SJCRH30 (cell line): ENCODE measurements at regions not wholly inside any gene's neighbourhood (a gene's known extent, or its start where the extent isn't known, plus 50 kb on each side); places are given as distances from the start of the nearest gene placed in this dataset.

Source experiments
- DNase-seq, 2 experiments: peaks; one replicate each; pipeline ENCODE4 v3.0.0-alpha.2; 2015 to 2020
- H3K27ac ChIP-seq: fragments of 250-450 bp; sonication (Bioruptor Pico); 2 replicates; pipeline ENCODE4 v1.5.1; 2020; ENCODE audit warnings: mild to moderate bottlenecking, moderate library complexity
- H3K27me3 ChIP-seq: fragments of 250-450 bp; sonication (Bioruptor Pico); 2 replicates; pipeline ENCODE4 v1.5.1; 2020; ENCODE audit warnings: mild to moderate bottlenecking, moderate library complexity
- H3K36me3 ChIP-seq: fragments of 250-450 bp; sonication (Bioruptor Pico); 2 replicates; pipeline ENCODE4 v1.5.1; 2020; ENCODE audit warnings: mild to moderate bottlenecking, moderate library complexity
- H3K4me1 ChIP-seq: fragments of 250-450 bp; sonication (Bioruptor Pico); 2 replicates; pipeline ENCODE4 v1.5.1; 2020; ENCODE audit warnings: mild to moderate bottlenecking, moderate library complexity
- H3K4me3 ChIP-seq: fragments of 250-450 bp; sonication (Bioruptor Pico); 2 replicates; pipeline ENCODE4 v1.5.1; 2020; ENCODE audit warnings: mild to moderate bottlenecking, moderate library complexity
- H3K9me3 ChIP-seq: fragments of 250-450 bp; sonication (Bioruptor Pico); replicated peaks from 2 replicates; pipeline ENCODE4 v1.5.1; 2020; ENCODE audit warnings: mild to moderate bottlenecking, moderate library complexity

DNA sequence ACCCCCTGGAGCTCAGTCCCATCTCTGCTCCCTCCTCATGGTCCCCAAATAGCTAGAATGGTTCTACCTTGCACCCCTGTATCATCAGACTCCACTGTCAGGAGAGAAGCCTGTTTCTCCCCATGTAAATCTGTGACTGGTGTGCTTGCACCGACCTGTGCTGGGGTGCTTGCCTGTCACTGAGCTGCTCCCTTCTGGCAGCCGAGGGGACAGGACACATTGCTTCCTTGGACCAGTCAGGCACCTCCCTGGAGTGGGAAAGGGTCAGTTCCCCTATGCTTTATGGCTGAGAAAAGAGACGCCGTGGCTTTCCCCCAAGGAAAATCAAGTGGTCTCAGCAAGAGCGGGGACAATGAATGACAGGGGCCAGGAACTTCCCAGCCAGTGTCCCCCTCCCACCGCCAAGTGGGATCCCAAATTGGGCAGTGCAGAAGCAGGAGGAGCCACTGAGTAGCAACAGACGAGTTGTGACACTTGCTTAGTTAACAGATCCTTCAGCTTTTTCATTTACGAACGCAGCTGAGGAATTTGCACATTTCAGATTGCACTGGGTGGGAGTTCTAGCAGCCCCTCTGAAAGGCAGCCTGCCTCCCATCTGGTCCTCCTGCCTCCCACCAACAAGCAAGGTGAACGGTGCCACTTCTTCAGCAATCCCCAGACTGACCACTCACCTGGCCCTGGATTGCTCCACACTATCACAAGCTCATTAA lies 156.4 kb downstream of the KATNIP start:
- Histone ChIP-seq H3K27ac (no peak overlapping the region), H3K27me3 (no peaks in the 10 kb centered on the region), H3K4me3 (no peak overlapping the region), H3K4me1 (peaks cover 15% of the 10 kb centered on the region), H3K9me3 (no peaks in the 10 kb centered on the region), H3K36me3 (no peaks in the 10 kb centered on the region)
- DNase-seq: no peak

DNA sequence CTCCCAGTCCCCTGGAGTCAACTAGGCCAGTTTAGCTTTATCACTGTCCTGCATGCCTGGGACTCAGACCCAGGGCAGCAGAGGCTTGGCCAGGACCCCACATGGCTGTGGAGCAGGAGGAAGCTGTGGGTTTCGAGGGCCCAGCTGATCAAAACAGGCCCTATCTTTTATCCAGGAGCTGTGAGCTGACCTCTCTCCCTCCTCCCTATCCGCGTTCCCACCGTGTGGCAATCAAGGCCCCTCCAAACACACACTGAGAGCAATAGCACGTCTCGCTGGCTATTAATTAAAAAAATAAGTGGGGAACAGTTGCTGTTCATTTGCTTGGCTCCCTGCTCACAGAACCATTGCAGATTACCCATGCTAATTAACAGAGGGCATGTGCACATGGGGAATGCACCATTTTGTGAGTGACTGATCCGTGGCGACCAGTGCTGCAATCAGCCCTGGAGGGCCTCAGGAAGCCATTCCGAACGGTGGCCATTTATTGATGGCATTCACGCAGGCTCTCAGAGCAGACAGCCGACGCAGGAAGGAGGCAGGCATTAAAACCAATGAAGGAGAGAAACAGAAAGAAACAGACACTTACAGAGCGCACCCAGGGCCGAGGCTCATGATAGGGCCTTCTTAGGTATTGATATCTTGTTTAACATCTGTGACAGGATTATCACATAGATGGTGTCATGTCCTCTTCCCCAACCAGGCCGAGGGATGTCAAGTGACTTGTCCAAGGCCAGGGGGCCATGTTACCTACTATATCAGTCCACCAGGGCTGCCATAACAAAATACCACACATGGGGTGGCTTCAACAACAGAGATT lies 157.1 kb downstream of the KATNIP start:
- Histone ChIP-seq H3K27ac (no peak overlapping the region), H3K4me1 (peaks cover 15% of the 10 kb centered on the region), H3K36me3 (no peaks in the 10 kb centered on the region), H3K27me3 (no peaks in the 10 kb centered on the region), H3K4me3 (no peak overlapping the region), H3K9me3 (no peaks in the 10 kb centered on the region)
- DNase-seq: no peak

DNA sequence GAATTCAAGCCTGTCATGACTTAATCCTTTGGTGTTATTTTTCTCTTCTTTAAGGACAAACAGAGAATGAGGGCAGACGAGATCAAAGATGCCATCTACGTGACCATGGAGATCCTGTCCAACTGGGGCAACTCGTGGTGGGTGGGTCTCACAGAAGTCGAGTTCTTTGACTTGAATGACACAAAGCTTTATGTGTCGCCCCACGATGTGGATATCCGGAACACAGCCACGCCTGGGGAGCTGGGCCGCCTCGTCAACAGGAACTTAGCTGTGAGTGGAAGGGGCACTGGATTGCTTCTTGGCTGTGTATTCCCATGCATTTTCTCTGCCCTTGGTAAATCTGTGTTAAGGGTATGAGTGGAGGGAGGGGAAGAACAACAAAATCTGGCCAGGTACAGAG lies 158.7 kb downstream of the KATNIP start:
- H3K4me1 ChIP-seq: peaks cover 10% of the 10 kb centered on the region
- no peaks in the 10 kb centered on the region for H3K27me3 ChIP-seq
- H3K27ac ChIP-seq: no peak overlapping the region
- H3K4me3 ChIP-seq: no peak overlapping the region
- DNase-seq: no peak
- no peaks in the 10 kb centered on the region for H3K36me3 ChIP-seq
- no peaks in the 10 kb centered on the region for H3K9me3 ChIP-seq

DNA sequence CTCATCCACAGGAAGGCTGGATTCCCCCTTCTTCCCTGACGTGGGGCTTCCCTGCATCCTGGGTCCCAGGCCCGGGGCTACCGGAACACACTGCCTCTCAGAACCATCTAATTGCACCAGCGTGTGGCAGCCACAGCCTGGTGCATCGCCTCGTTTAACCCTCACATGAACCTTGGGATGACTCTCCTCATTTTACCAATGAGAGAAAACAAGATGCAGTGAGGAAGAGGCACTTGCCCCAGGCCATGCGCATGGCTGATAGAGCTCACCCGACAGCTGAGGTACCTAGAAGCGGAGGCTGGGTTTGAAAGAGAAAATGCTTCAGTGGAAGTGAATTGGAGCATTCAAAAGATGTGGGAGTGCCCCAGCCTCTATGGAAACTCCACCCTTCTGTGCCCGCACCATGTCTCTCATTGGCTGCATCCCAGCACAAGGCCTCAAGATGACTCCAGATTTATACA lies 162.3 kb downstream of the KATNIP start:
- DNase-seq: peak in 1 of 2 experiments; percentile 44
- Histone ChIP-seq H3K9me3 (no peaks in the 10 kb centered on the region), H3K4me3 (no peak overlapping the region), H3K4me1 (peaks cover 2% of the 10 kb centered on the region; the same call in 1 of the 2 replicates), H3K27ac (no peak overlapping the region), H3K36me3 (no peaks in the 10 kb centered on the region), H3K27me3 (no peaks in the 10 kb centered on the region)

DNA sequence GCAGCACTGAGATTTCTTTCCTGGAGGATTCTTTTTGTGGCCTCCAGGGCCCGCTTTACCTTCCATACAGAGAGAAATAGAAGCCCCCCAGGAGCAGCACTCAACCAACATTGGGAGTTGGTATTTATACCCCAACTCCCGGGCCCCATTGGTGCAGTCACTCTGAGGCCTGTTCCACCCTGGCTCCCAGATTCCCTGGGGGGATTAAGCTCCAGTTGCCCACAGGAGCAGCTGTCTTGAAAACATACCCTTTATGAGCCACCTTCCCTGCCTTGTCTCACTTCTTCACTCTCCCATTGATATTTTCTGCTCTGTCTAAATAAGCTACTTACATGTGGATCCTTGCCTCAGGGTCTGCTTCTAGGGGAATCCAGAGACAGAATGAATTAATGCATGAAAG lies 167.8 kb downstream of the KATNIP start:
- Histone ChIP-seq H3K27ac (peak overlapping the region; percentile 98), H3K9me3 (no peaks in the 10 kb centered on the region), H3K36me3 (no peaks in the 10 kb centered on the region), H3K27me3 (no peaks in the 10 kb centered on the region), H3K4me3 (peak overlapping the region; percentile 49), H3K4me1 (peaks cover 41% of the 10 kb centered on the region)
- peak; percentile 91 to 95 for DNase-seq

DNA sequence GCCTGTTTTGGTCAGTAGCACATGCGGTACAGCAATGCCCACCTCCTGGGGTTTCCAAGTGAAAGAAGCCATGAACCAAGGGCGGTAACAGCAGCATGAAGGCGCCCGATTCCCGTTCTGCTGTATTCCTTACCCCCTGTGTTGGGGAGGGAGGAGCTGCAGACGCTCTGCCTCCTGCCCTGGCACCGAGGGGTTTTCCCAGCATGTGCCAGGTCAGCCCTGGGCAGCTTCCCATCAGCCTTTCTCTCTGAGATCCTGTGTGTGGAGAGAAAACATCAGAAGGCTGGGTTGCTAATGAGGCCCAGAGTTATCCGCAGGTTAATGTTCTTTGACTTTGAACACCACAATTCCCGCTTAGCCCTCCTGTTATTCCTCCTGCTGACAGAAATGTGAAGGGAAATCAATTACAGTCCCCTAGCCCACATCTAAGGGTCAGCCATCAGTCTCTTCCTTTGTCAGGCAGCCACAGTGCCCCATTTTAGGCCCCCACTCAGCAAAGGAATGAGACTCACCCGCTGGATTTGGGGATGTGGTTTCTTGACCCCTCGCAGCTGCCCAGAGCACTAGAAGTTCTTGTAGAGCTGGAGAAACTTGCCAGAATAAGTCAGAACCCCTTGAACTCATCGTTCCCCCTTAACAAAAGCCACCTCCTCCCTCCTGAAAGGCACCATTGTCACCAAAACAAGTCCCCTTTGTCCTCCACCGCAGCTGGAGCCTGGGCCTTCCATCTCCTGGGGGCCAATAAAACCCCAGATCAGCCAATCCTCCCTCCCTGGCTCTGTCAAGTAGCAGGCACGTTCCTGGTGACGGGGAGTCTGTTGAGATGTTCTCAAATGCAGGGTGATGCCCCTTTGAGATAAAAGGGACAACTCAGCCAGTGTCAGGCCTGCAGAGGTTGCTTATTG lies 168.5 kb downstream of the KATNIP start:
- DNase-seq: peak; percentile 92 to 97
- H3K9me3 ChIP-seq: no peaks in the 10 kb centered on the region
- peak overlapping the region; percentile 98 for H3K27ac ChIP-seq
- peaks cover 47% of the 10 kb centered on the region for H3K4me1 ChIP-seq
- H3K27me3 ChIP-seq: no peaks in the 10 kb centered on the region
- H3K4me3 ChIP-seq: peak overlapping the region; percentile 49
- no peaks in the 10 kb centered on the region for H3K36me3 ChIP-seq

DNA sequence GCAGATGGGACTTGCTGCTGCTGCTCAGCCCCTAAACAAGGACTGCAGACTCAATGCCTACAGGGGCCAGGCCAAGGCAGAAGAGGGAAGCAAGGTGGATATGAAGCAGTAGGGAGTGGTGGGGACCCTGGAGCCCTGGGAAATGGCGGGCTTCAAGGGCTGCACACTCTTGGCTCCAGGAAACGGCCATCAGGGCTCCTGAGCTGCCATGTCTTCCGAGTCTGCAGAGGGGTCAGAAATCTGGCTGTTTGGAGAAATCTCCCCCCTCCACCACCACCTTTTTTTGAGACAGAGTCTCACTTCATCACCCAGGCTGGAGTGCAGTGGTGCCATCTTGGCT lies 169.1 kb downstream of the KATNIP start:
- Histone ChIP-seq H3K9me3 (no peaks in the 10 kb centered on the region), H3K36me3 (no peaks in the 10 kb centered on the region), H3K4me1 (peaks cover 53% of the 10 kb centered on the region), H3K27me3 (no peaks in the 10 kb centered on the region), H3K4me3 (peak overlapping the region; percentile 49; the same call in 1 of the 2 replicates), H3K27ac (peak overlapping the region; percentile 98)
- DNase-seq: no peak

DNA sequence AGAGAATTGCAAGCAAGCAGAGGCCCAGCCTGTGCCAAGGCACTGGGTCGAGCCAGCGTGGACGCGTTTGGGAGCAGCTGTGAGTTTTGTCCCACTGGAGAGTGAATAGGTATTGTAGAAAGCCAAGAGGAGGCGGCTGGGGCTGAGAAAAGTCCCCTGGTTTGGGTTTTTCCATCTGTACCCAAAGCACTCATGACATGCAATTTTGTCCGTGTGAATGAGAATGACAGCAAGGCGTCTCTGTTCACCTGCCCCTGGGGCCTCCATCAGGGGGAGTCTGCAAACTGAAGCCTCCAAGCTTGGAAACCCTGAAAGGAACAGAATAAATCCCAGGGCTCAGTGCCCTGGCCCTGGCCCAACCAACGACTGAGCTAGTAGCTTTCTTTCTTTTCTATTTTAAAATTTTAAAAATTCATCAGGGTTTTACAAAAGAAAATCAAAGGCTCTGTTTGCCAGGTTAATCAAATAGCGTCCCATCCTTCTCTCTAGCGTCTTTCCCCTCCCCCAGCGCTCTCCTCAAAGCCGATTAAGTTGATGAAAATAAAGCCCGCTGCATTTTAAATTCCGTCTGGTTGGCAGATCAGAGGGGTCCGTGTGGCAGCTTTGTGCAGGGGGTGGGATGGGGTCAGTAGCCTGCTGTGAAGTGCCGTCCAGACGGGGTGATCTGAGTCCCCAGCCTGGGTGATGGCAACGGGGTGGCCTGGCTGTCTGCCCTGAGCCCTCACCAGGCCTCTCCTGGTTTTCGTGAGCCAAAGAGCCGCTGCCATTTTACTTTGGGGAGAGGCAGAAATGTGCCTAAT lies 171.0 kb downstream of the KATNIP start:
- peak overlapping the region; percentile 90 for H3K27ac ChIP-seq
- DNase-seq: peak; percentile 44 to 64
- no peaks in the 10 kb centered on the region for H3K9me3 ChIP-seq
- H3K36me3 ChIP-seq: no peaks in the 10 kb centered on the region
- H3K27me3 ChIP-seq: no peaks in the 10 kb centered on the region
- peaks cover 69% of the 10 kb centered on the region for H3K4me1 ChIP-seq
- H3K4me3 ChIP-seq: peak overlapping the region; percentile 50

DNA sequence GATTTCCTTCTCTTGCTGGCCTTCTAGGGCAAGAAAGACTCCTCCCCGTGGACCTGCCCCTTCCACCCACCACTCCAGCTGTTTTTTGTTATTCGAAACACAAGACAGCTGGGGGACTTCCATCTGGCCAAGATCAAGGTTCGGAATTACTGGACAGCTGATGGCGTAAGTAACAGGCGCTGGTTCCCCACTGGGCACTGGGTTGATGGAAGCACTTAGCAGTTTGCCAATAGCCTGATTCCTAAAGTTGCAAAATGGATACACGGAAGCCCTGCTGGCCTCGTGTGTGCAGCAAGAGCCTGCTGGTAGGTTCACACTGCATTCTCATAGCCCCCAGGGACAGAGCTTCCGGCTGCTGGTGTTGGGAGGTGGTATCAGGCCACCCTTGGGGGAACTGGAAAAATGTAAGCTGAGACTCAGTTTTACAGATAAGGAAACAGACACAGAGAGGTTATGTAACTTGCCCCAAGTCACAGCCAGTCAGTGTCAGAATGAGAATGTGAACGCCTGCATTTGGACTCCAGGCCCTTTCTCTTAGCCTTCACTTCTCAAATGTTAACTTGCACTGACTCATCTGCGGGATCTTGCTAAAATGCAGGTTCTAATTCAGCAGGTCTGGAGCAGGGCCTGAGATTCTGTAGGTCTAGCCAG lies 171.7 kb downstream of the KATNIP start:
- DNase-seq: peak; percentile 89 to 94
- Histone ChIP-seq H3K36me3 (no peaks in the 10 kb centered on the region), H3K27me3 (no peaks in the 10 kb centered on the region), H3K4me3 (peak overlapping the region; percentile 50), H3K4me1 (peaks cover 69% of the 10 kb centered on the region), H3K9me3 (no peaks in the 10 kb centered on the region), H3K27ac (peak overlapping the region; percentile 90)

DNA sequence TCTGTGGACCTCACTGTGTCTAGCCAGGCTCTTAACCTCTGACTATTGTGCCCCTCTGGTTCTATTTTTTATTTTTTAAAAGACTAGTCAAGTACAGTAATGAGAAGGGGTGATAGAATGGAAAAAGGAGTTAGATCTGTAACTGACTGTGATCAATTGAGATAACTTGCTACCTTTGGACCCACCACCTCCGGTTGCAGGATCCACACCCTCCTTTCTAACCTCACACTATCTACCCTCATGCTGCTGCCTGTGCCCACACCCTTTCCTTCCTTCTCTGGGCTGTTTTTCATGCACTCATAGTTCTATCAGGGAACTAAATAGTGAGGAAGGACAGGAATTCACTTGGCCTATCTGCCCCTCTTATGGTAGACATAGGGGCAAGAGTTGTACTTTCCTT lies 172.3 kb downstream of the KATNIP start:
- H3K4me3 ChIP-seq: no peak overlapping the region
- H3K4me1 ChIP-seq: peaks cover 67% of the 10 kb centered on the region
- H3K27me3 ChIP-seq: no peaks in the 10 kb centered on the region
- H3K36me3 ChIP-seq: no peaks in the 10 kb centered on the region
- no peaks in the 10 kb centered on the region for H3K9me3 ChIP-seq
- no peak for DNase-seq
- H3K27ac ChIP-seq: peak overlapping the region; percentile 90

DNA sequence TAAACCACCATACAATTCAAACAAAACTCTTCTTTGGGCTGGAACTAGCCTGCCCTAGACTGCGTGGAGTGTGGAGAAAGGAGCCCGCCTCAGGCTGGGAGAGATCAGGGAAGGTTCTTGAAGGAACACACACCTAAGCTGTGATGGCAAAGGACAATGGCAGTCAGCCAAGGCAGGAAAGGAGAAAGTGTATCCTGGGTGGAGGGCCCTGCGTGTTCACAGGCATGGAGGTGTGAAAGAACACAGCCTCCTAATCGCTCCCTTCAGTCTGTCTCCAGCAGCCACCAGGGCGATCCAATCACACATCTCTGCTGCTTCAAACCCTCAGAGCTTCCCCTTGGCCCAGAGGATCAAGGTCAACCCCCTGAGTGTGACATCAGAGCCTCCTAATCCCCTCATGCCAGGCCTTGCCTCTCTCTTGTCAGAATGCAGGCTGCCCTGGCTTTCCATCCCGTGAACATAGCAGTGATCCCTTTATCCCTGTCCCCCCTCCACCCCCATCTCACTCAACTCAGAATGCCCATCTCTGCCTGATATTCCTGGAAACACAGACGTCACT lies 173.0 kb downstream of the KATNIP start:
- peaks cover 60% of the 10 kb centered on the region for H3K4me1 ChIP-seq
- H3K27ac ChIP-seq: no peak overlapping the region
- no peak for DNase-seq
- no peaks in the 10 kb centered on the region for H3K36me3 ChIP-seq
- no peaks in the 10 kb centered on the region for H3K27me3 ChIP-seq
- no peaks in the 10 kb centered on the region for H3K9me3 ChIP-seq
- H3K4me3 ChIP-seq: no peak overlapping the region

DNA sequence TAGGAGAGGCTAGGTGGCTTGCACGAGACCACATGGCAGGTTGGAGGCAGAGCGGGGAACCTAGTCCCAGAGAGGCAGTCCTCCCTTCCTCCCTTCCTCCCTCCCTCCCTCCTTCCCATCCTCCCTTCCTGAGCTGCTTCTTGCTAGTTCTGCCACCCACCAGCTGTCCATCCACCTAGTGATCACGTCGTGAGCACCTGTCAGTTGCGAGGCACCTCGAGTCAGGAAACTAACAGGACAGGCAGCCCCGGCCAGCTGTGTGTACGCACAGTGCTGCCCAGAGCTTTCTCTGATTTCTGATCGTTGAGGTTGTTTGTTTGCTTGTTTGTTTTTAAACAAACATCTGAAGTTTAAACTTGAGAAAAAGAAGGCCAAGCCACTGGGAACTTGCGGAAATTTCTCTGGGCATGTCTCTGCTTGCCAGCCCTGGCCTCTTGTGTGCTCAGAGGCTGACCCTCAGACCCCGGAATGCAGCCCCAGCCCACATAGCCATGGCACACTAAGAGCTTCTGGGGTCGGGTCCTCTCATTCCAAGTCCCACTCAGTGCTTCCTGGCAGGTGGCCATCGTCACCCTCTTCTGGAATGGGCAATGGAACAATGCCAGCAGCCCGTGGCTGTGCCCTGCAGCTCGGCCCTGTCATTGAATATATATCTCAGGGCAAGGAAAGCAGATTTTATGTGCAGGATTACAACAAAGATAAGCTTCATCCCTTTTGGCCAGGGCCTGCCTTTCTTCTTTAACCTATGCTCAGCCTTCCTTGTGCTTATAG lies 174.0 kb downstream of the KATNIP start:
- H3K27me3 ChIP-seq: no peaks in the 10 kb centered on the region
- H3K4me3 ChIP-seq: no peak overlapping the region
- H3K9me3 ChIP-seq: no peaks in the 10 kb centered on the region
- peak; percentile 39 to 50 for DNase-seq
- H3K4me1 ChIP-seq: peaks cover 54% of the 10 kb centered on the region
- H3K27ac ChIP-seq: peak overlapping the region; percentile 33
- H3K36me3 ChIP-seq: no peaks in the 10 kb centered on the region
